H1 (cell line): ENCODE measurements at regions not wholly inside any gene's neighbourhood (a gene's known extent, or its start where the extent isn't known, plus 50 kb on each side); places are given as distances from the start of the nearest gene placed in this dataset.

Experiments used
- CTCF ChIA-PET: fragments of 300-600 bp; sonication (Branson Sonifier 250); formaldehyde crosslinking; loops from one replicate; lab custom pipeline; 2021; ENCODE audit not compliant: partially characterized antibody; lab: Charles Lee
- POLR2A ChIA-PET: fragments of 300-600 bp; sonication (Branson Sonifier 250); formaldehyde crosslinking; loops from one replicate; lab custom pipeline; 2021; ENCODE audit warnings: inconsistent platforms; ENCODE audit not compliant: partially characterized antibody; lab: Charles Lee
- DNase-seq, 2 experiments: peaks; one replicate each; pipeline versions ENCODE4 v3.0.0 to v3.0.0-alpha.2; 2010 to 2022; ENCODE audit warnings: low spot score in 2 of 2, low read depth in 1 of 2, mixed read lengths in 1 of 2
- FAIRE-seq: peaks from 2 replicates; lab custom pipeline; 2011; peaks lifted over from hg19 to GRCh38; lab: Jason Lieb, UNC
- H2AFZ ChIP-seq: 2 replicates; pipeline ENCODE4 v1.8.1; 2012; ENCODE audit warnings: low read length, inconsistent platforms
- H2AK5ac ChIP-seq: 2 replicates; pipeline ENCODE4 v1.6.1; 2013; ENCODE audit warnings: low read depth, low read length
- H2BK120ac ChIP-seq: replicated peaks from 2 replicates; pipeline ENCODE3; 2013; ENCODE audit warnings: low read depth, low read length, inconsistent platforms
- H2BK12ac ChIP-seq: 2 replicates; pipeline ENCODE4 v1.6.1; 2013; ENCODE audit warnings: low read depth, low read length
- H2BK15ac ChIP-seq: 2 replicates; pipeline ENCODE4 v1.6.1; 2013; ENCODE audit warnings: low read length
- H2BK20ac ChIP-seq: 2 replicates; pipeline ENCODE4 v1.6.1; 2013; ENCODE audit warnings: low read length
- H2BK5ac ChIP-seq: 2 replicates; pipeline ENCODE4 v1.6.1; 2013; ENCODE audit warnings: low read depth, low read length
- H3K14ac ChIP-seq: 2 replicates; pipeline ENCODE4 v1.6.1; 2013; ENCODE audit warnings: inconsistent platforms; ENCODE audit not compliant: insufficient read length
- H3K18ac ChIP-seq: 2 replicates; pipeline ENCODE4 v1.6.1; 2013; ENCODE audit warnings: low read length; ENCODE audit errors: extremely low read depth
- H3K23ac ChIP-seq: 2 replicates; pipeline ENCODE4 v1.6.1; 2013; ENCODE audit warnings: inconsistent platforms; ENCODE audit not compliant: insufficient read length
- H3K23me2 ChIP-seq: 2 replicates; pipeline ENCODE4 v1.6.1; 2013; ENCODE audit warnings: low read depth, low read length
- H3K27ac ChIP-seq: 2 replicates; pipeline ENCODE4 v1.6.1; 2011; ENCODE audit warnings: low read depth, low read length, inconsistent platforms
- H3K27me3 ChIP-seq, 4 experiments: replicated peaks in 1 of 4; 1 replicate in 1 of 4; 2 replicates in 3 of 4; pipeline versions ENCODE4 v1.6.1 to v1.8.1; 2011 to 2013; ENCODE audit warnings: low read length in 3 of 4, mild to moderate bottlenecking in 3 of 4, inconsistent platforms in 2 of 4, mixed read lengths in 2 of 4, moderate library complexity in 1 of 4; ENCODE audit not compliant: control insufficient read depth in 3 of 4, insufficient read depth in 3 of 4; ENCODE audit errors: extremely low read depth in 1 of 4
- H3K36me3 ChIP-seq, 4 experiments: 2 replicates each; pipeline versions ENCODE4 v1.6.1 to v1.8.1; 2011 to 2013; ENCODE audit warnings: mild to moderate bottlenecking in 4 of 4, low read length in 3 of 4, moderate library complexity in 2 of 4, control low read depth in 1 of 4, inconsistent platforms in 1 of 4; ENCODE audit not compliant: insufficient read depth in 4 of 4, control insufficient read depth in 2 of 4
- H3K4ac ChIP-seq: replicated peaks from 2 replicates; pipeline ENCODE3; 2013; ENCODE audit warnings: low read length, low read depth, mixed read lengths, inconsistent platforms; ENCODE audit not compliant: insufficient read length
- H3K4me1 ChIP-seq, 4 experiments: replicated peaks in 1 of 4; 1 replicate in 1 of 4; 2 replicates in 3 of 4; pipeline versions ENCODE4 v1.6.1 to v1.8.1; 2011 to 2013; ENCODE audit warnings: low read length in 3 of 4, inconsistent platforms in 2 of 4, mixed read lengths in 1 of 4; ENCODE audit not compliant: insufficient read depth in 4 of 4, control insufficient read depth in 3 of 4
- H3K4me2 ChIP-seq, 2 experiments: 2 replicates each; pipeline versions ENCODE4 v1.6.1 to v1.8.1; 2011 to 2013; ENCODE audit warnings: low read depth in 2 of 2, low read length in 2 of 2, control low read depth in 1 of 2, inconsistent platforms in 1 of 2, mild to moderate bottlenecking in 1 of 2; ENCODE audit not compliant: insufficient read depth in 1 of 2
- H3K4me3 ChIP-seq, 4 experiments: fragments of 200-600, 300-600 bp in 1 of 4; sonication (generic), shearing (Covaris generic), sonication (Bioruptor Twin) in 1 of 4; 2 replicates each; pipeline versions ENCODE4 v1.5.1 to v1.8.1; 2011 to 2016; ENCODE audit warnings: low read length in 4 of 4, low read depth in 3 of 4, control low read depth in 2 of 4, inconsistent platforms in 2 of 4, mild to moderate bottlenecking in 2 of 4, mixed read lengths in 1 of 4, moderate library complexity in 1 of 4; ENCODE audit not compliant: insufficient read depth in 2 of 4; ENCODE audit errors: extremely low read depth in 1 of 4
- H3K56ac ChIP-seq: replicated peaks from 2 replicates; pipeline ENCODE3; 2013; ENCODE audit warnings: low read depth, mild to moderate bottlenecking, mixed read lengths, low read length, inconsistent platforms; ENCODE audit not compliant: insufficient read length
- H3K79me1 ChIP-seq: 2 replicates; pipeline ENCODE4 v1.6.1; 2013; ENCODE audit warnings: low read depth, low read length, control low read depth
- H3K79me2 ChIP-seq, 2 experiments: 2 replicates each; pipeline versions ENCODE4 v1.6.1 to v1.8.1; 2012 to 2013; ENCODE audit warnings: low read length in 2 of 2, mild to moderate bottlenecking in 2 of 2, inconsistent platforms in 1 of 2; ENCODE audit not compliant: insufficient read depth in 2 of 2, control insufficient read depth in 1 of 2
- H3K9ac ChIP-seq, 4 experiments: replicated peaks in 1 of 4; 1 replicate in 1 of 4; 2 replicates in 3 of 4; pipeline versions ENCODE4 v1.6.1 to v1.8.1; 2011 to 2013; ENCODE audit warnings: low read depth in 3 of 4, low read length in 3 of 4, control low read depth in 2 of 4, mild to moderate bottlenecking in 2 of 4, moderate library complexity in 2 of 4, inconsistent platforms in 1 of 4; ENCODE audit errors: extremely low read depth in 1 of 4
- H3K9me3 ChIP-seq, 2 experiments: 2 replicates each; pipeline versions ENCODE4 v1.6.1 to v1.8.1; 2012 to 2013; ENCODE audit warnings: mild to moderate bottlenecking in 2 of 2, moderate library complexity in 2 of 2, control low read depth in 1 of 2, inconsistent platforms in 1 of 2, low read depth in 1 of 2, low read length in 1 of 2, mixed read lengths in 1 of 2; ENCODE audit not compliant: insufficient read depth in 2 of 2
- H4K20me1 ChIP-seq, 2 experiments: replicated peaks in 1 of 2; 2 replicates each; pipeline versions ENCODE3 to v1.8.1; 2011 to 2013; ENCODE audit warnings: inconsistent platforms in 2 of 2, low read length in 2 of 2, mild to moderate bottlenecking in 1 of 2; ENCODE audit not compliant: insufficient read depth in 2 of 2, control insufficient read depth in 1 of 2
- H4K5ac ChIP-seq: 2 replicates; pipeline ENCODE4 v1.6.1; 2013; ENCODE audit warnings: low read length, low read depth, mixed read lengths, inconsistent platforms; ENCODE audit not compliant: insufficient read length
- H4K8ac ChIP-seq: 2 replicates; pipeline ENCODE4 v1.8.0; 2013; ENCODE audit warnings: mild to moderate bottlenecking, moderate library complexity, low read length, inconsistent platforms; ENCODE audit not compliant: insufficient read depth; ENCODE audit errors: extremely low read depth
- H4K91ac ChIP-seq: replicated peaks from 2 replicates; pipeline ENCODE3; 2013; ENCODE audit warnings: low read length, mixed read lengths, inconsistent platforms; ENCODE audit not compliant: insufficient read length
- BRCA1 ChIP-seq: IDR thresholded peaks from 2 replicates; pipeline ENCODE4 v1.6.1; 2012; ENCODE audit warnings: low read depth, low read length, improper control_type of control experiment
- CBX5 ChIP-seq: fragments of 300-800, 300-1000 bp; sonication (generic); IDR thresholded peaks from 2 replicates; pipeline ENCODE4 v1.7.1; 2016; ENCODE audit warnings: antibody characterized with exemption, low read length, low read depth
- CEBPB ChIP-seq: IDR thresholded peaks from 2 replicates; pipeline ENCODE4 v1.6.1; 2012; ENCODE audit warnings: low read depth, low read length
- CTBP2 ChIP-seq: IDR thresholded peaks from 2 replicates; pipeline ENCODE4 v1.7.0; 2011; ENCODE audit warnings: borderline replicate concordance, mild to moderate bottlenecking, moderate library complexity, mixed read lengths, low read length; ENCODE audit not compliant: insufficient read depth, insufficient read length
- E2F6 ChIP-seq: IDR thresholded peaks from 2 replicates; pipeline ENCODE4 v1.6.1; 2012; ENCODE audit warnings: inconsistent platforms
- HDAC6 ChIP-seq: IDR thresholded peaks from one replicate; pipeline ENCODE4 v1.7.1; 2012; ENCODE audit warnings: low read depth, mild to moderate bottlenecking, inconsistent platforms, low read length, moderate library complexity
- PHF8 ChIP-seq: fragments of 200-600 bp; sonication (generic); conservative IDR thresholded peaks from 2 replicates; pipeline ENCODE4 v1.7.1; 2012; ENCODE audit warnings: low read depth, mild to moderate bottlenecking, inconsistent platforms, low read length, moderate library complexity
- RBBP5 ChIP-seq: IDR thresholded peaks from 2 replicates; pipeline ENCODE4 v1.7.1; 2012; ENCODE audit warnings: low read depth, mild to moderate bottlenecking, inconsistent platforms, low read length, moderate library complexity, borderline replicate concordance
- SP1 ChIP-seq: IDR thresholded peaks from 2 replicates; pipeline ENCODE4 v1.6.1; 2011; ENCODE audit warnings: low read depth, low read length
- TBP ChIP-seq: IDR thresholded peaks from 2 replicates; pipeline ENCODE4 v1.6.1; 2011; ENCODE audit warnings: low read depth, low read length, improper control_type of control experiment
- TCF12 ChIP-seq: IDR thresholded peaks from 2 replicates; pipeline ENCODE4 v1.6.1; 2011; ENCODE audit warnings: low read depth, mild to moderate bottlenecking, low read length
- WGBS, 2 experiments: shearing (Covaris generic) in 1 of 2; methylation state at CpG; one replicate each; pipeline versions ENCODE4 v1.1.6 to v1.1.7; 2013 to 2015; ENCODE audit warnings: low lambda C conversion rate in 2 of 2, mixed read lengths in 2 of 2, inconsistent platforms in 1 of 2, low coverage in 1 of 2, missing lambda C conversion rate in 1 of 2; ENCODE audit not compliant: insufficient replicate concordance in 2 of 2, insufficient coverage in 1 of 2, insufficient read length in 1 of 2; ENCODE audit errors: extremely low coverage in 1 of 2, missing lambda C conversion rate in 1 of 2; 5-methylcytosine and 5-hydroxymethylcytosine counted together

- Histone ChIP-seq H3K18ac (peak overlapping the region; percentile 95), H3K56ac (no peak overlapping the region), H3K4me1 (peaks cover 0 to 29% (median 11%) of the 10 kb centered on the region in 4 experiments; a peak in 6 of 7 replicates), H3K9ac (peak overlapping the region; percentile 13 to 81 (median 78)), H2BK20ac (no peak overlapping the region), H2BK15ac (no peak overlapping the region), H3K23me2 (peaks cover 25% of the 10 kb centered on the region; the same call in 1 of the 2 replicates), H3K79me1 (no peaks in the 10 kb centered on the region), H3K23ac (no peak overlapping the region), H3K36me3 (no peaks in the 10 kb centered on the region; a peak in 1 of 8 replicates), H2BK12ac (no peak overlapping the region), H4K8ac (peak overlapping the region; percentile 97), H2AK5ac (no peak overlapping the region), H3K27me3 (peaks cover 38 to 83% (median 71%) of the 10 kb centered on the region in 4 experiments), H4K5ac (peak overlapping the region; percentile 75), H2AFZ (no peak overlapping the region), H4K20me1 (peaks cover 0 to 5% of the 10 kb centered on the region in 2 experiments), H4K91ac (peak overlapping the region; percentile 77), H3K14ac (no peak overlapping the region), H2BK120ac (peak overlapping the region; percentile 47), H3K4me3 (peak overlapping the region; percentile 71 to 84 (median 71)), H3K4me2 (peak overlapping the region; percentile 92 to 93), H2BK5ac (peak overlapping the region; percentile 52; the same call in 1 of the 2 replicates), H3K27ac (peak overlapping the region; percentile 39; the same call in 1 of the 2 replicates), H3K4ac (peak overlapping the region; percentile 62), H3K9me3 (no peaks in the 10 kb centered on the region), H3K79me2 (no peaks in the 10 kb centered on the region)
- peak in 1 of 2 experiments; percentile 88 for DNase-seq
- FAIRE-seq = no peak
- 1% methylated on average over 39 of the region's 95 CpGs; no CpG with 5 or more reads in 1 of the 2 experiments for WGBS, 2 experiments
- POLR2A ChIA-PET = interaction anchor here (1.4 to 1.7 kb wide), 2 partner anchors 28 to 51 kb away, joined by 3 to 4 read pairs; no protein-coding TSS in a partner anchor
- CTCF ChIA-PET = interaction anchor here (0.6 to 1.0 kb wide), 2 partner anchors 32 to 49 kb away, joined by 3 read pairs; no protein-coding TSS in a partner anchor
- TF ChIP-seq HDAC6 = no peak
- TF ChIP-seq CTBP2 = no peak
- no peak for TF ChIP-seq TBP
- TF ChIP-seq BRCA1 = no peak
- no peak for TF ChIP-seq CEBPB
- TF ChIP-seq CBX5 = no peak
- peak; percentile 95 for TF ChIP-seq E2F6
- TF ChIP-seq TCF12 = no peak
- TF ChIP-seq PHF8 = peak; percentile 39
- TF ChIP-seq RBBP5 = peak; percentile 29; the same call in 1 of the 2 replicates
- 0 out of 2 replicates have a peak, but pooled peaks have one; percentile 15 for TF ChIP-seq SP1
Observed at GRCh38 chr17:81345228-81346089, 49.8 kb upstream of the BAHCC1 start.
